IPS-NIHi11 (cell line): ENCODE measurements at regions not wholly inside any gene's neighbourhood (a gene's known extent, or its start where the extent isn't known, plus 50 kb on each side); places are given as distances from the start of the nearest gene placed in this dataset.
"Not testable (repeated sequence)": the region's sequence is repeated elsewhere in the genome, so short reads cannot be mapped to it uniquely, and the experiment has no call there.

Source experiments
- DNase-seq: peaks from one replicate; pipeline ENCODE4 v3.0.0; 2012; ENCODE audit warnings: mixed read lengths, low spot score

- no peak for DNase-seq
Observed at GRCh38 chr5:169413416-169413815, 112.5 kb upstream of the SLIT3 start.

- no peak for DNase-seq
Observed at GRCh38 chr5:169412831-169413230, 111.9 kb upstream of the SLIT3 start.

GRCh38 chr5:169411786-169412430, 111.0 kb upstream of the SLIT3 start:
- no peak for DNase-seq

- no peak for DNase-seq
Observed at GRCh38 chr5:169410996-169411783, 110.3 kb upstream of the SLIT3 start.

GRCh38 chr5:169408731-169409130, 107.8 kb upstream of the SLIT3 start:
- no peak for DNase-seq

GRCh38 chr5:169408171-169408570, 107.2 kb upstream of the SLIT3 start:
- DNase-seq, result no peak

- DNase-seq, result no peak
Observed at GRCh38 chr5:169404223-169404622, 103.3 kb upstream of the SLIT3 start.

GRCh38 chr5:169398515-169398914, 97.6 kb upstream of the SLIT3 start:
- no peak for DNase-seq

GRCh38 chr5:169395136-169395535, 94.2 kb upstream of the SLIT3 start:
- no peak for DNase-seq

- no peak for DNase-seq
Observed at GRCh38 chr5:169394371-169394770, 93.4 kb upstream of the SLIT3 start.

- no peak for DNase-seq
Observed at GRCh38 chr5:169393907-169394306, 93.0 kb upstream of the SLIT3 start.

- peak; percentile 18 for DNase-seq
Observed at GRCh38 chr5:169390265-169390664, 89.3 kb upstream of the SLIT3 start.

- no peak for DNase-seq
Observed at GRCh38 chr5:169389318-169389717, 88.4 kb upstream of the SLIT3 start.

GRCh38 chr5:169385636-169386035, 84.7 kb upstream of the SLIT3 start:
- no peak for DNase-seq

GRCh38 chr5:169384661-169385060, 83.7 kb upstream of the SLIT3 start:
- DNase-seq, result no peak

GRCh38 chr5:169374761-169375160, 73.8 kb upstream of the SLIT3 start:
- DNase-seq, result no peak

GRCh38 chr5:169374111-169374510, 73.2 kb upstream of the SLIT3 start:
- DNase-seq, result no peak

GRCh38 chr5:169371801-169372200, 70.9 kb upstream of the SLIT3 start:
- DNase-seq, result not testable (repeated sequence)

- DNase-seq, result no peak
Observed at GRCh38 chr5:169369130-169369529, 68.2 kb upstream of the SLIT3 start.

GRCh38 chr5:169367861-169368260, 66.9 kb upstream of the SLIT3 start:
- DNase-seq, result no peak

- DNase-seq, result no peak
Observed at GRCh38 chr5:169357291-169357690, 56.4 kb upstream of the SLIT3 start.

- DNase-seq, result no peak
Observed at GRCh38 chr5:169356811-169357210, 55.9 kb upstream of the SLIT3 start.

GRCh38 chr5:169356181-169356580, 55.2 kb upstream of the SLIT3 start:
- no peak for DNase-seq

GRCh38 chr5:169354921-169355320, 54.0 kb upstream of the SLIT3 start:
- DNase-seq, result no peak
